Effector memory CD4-positive, alpha-beta T cell (primary cell): ENCODE measurements at regions not wholly inside any gene's neighbourhood (a gene's known extent, or its start where the extent isn't known, plus 50 kb on each side); places are given as distances from the start of the nearest gene placed in this dataset.

Experiments used
- DNase-seq, 3 donors: peaks; one replicate each; pipeline ENCODE4 v3.0.0-alpha.2; 2020
- H3K27ac ChIP-seq: 2 replicates; pipeline ENCODE4 v1.7.0; 2013; ENCODE audit warnings: mild to moderate bottlenecking, low read length, moderate library complexity; ENCODE audit not compliant: insufficient read depth, poor library complexity, severe bottlenecking
- H3K27me3 ChIP-seq: replicated peaks from 2 replicates; pipeline ENCODE4 v1.7.0; 2013; ENCODE audit warnings: mild to moderate bottlenecking, low read length; ENCODE audit not compliant: insufficient read depth, control insufficient read depth, poor library complexity, severe bottlenecking
- H3K36me3 ChIP-seq: 2 replicates; pipeline ENCODE4 v1.7.0; 2013; ENCODE audit warnings: mild to moderate bottlenecking, low read length, moderate library complexity; ENCODE audit not compliant: control insufficient read depth, insufficient read depth
- H3K4me1 ChIP-seq: 2 replicates; pipeline ENCODE4 v1.7.0; 2013; ENCODE audit warnings: low read length, mild to moderate bottlenecking; ENCODE audit not compliant: control insufficient read depth, insufficient read depth, poor library complexity, severe bottlenecking
- H3K4me3 ChIP-seq: 2 replicates; pipeline ENCODE4 v1.7.0; 2013; ENCODE audit warnings: low read length, low read depth, mild to moderate bottlenecking; ENCODE audit not compliant: insufficient read depth, poor library complexity, severe bottlenecking
- H3K9me3 ChIP-seq: 2 replicates; pipeline ENCODE4 v1.7.0; 2013; ENCODE audit warnings: mild to moderate bottlenecking, low read length, moderate library complexity; ENCODE audit not compliant: control insufficient read depth

- Histone ChIP-seq H3K27me3 (no peaks in the 10 kb centered on the region), H3K9me3 (peaks cover 14% of the 10 kb centered on the region), H3K4me3 (no peak overlapping the region), H3K36me3 (peaks cover 3% of the 10 kb centered on the region), H3K27ac (no peak overlapping the region), H3K4me1 (no peaks in the 10 kb centered on the region)
- no peak for DNase-seq
These were observed 1435.7 kb downstream of the UQCRFS1 start for GRCh38 chr19:27777242-27777641.

- no peak overlapping the region for H3K27ac ChIP-seq
- H3K4me3 ChIP-seq: no peak overlapping the region
- no peak for DNase-seq
- H3K9me3 ChIP-seq: peaks cover 17% of the 10 kb centered on the region
- H3K27me3 ChIP-seq: no peaks in the 10 kb centered on the region
- no peaks in the 10 kb centered on the region for H3K4me1 ChIP-seq
- peaks cover 2% of the 10 kb centered on the region for H3K36me3 ChIP-seq
These were observed 1436.4 kb downstream of the UQCRFS1 start for GRCh38 chr19:27776524-27776923.

GRCh38 chr19:27776020-27776419 is 1436.9 kb downstream of the UQCRFS1 start:
- no peak for DNase-seq
- no peaks in the 10 kb centered on the region for H3K36me3 ChIP-seq
- H3K4me1 ChIP-seq: no peaks in the 10 kb centered on the region
- H3K9me3 ChIP-seq: peaks cover 17% of the 10 kb centered on the region
- no peak overlapping the region for H3K27ac ChIP-seq
- no peaks in the 10 kb centered on the region for H3K27me3 ChIP-seq
- H3K4me3 ChIP-seq: no peak overlapping the region

- no peak for DNase-seq
These were observed 1437.6 kb downstream of the UQCRFS1 start for GRCh38 chr19:27775395-27775794.

GRCh38 chr19:27774827-27775226 is 1438.1 kb downstream of the UQCRFS1 start:
- no peak overlapping the region for H3K27ac ChIP-seq
- H3K27me3 ChIP-seq: no peaks in the 10 kb centered on the region
- no peaks in the 10 kb centered on the region for H3K36me3 ChIP-seq
- no peak overlapping the region for H3K4me3 ChIP-seq
- H3K4me1 ChIP-seq: no peaks in the 10 kb centered on the region
- H3K9me3 ChIP-seq: peaks cover 21% of the 10 kb centered on the region
- no peak for DNase-seq

More at GRCh38 chr19:27775395-27775794, 1437.6 kb downstream of the UQCRFS1 start:
- no peak overlapping the region for H3K27ac ChIP-seq
- no peak overlapping the region for H3K4me3 ChIP-seq
- no peaks in the 10 kb centered on the region for H3K27me3 ChIP-seq
- peaks cover 17% of the 10 kb centered on the region for H3K9me3 ChIP-seq
- H3K36me3 ChIP-seq: no peaks in the 10 kb centered on the region
- no peaks in the 10 kb centered on the region for H3K4me1 ChIP-seq

- H3K4me1 ChIP-seq: no peaks in the 10 kb centered on the region
- no peaks in the 10 kb centered on the region for H3K36me3 ChIP-seq
- H3K4me3 ChIP-seq: no peak overlapping the region
- no peaks in the 10 kb centered on the region for H3K27me3 ChIP-seq
- no peak for DNase-seq
- no peak overlapping the region for H3K27ac ChIP-seq
- H3K9me3 ChIP-seq: peaks cover 25% of the 10 kb centered on the region
These were observed 1438.6 kb downstream of the UQCRFS1 start for GRCh38 chr19:27774337-27774736.

GRCh38 chr19:27773318-27774094 is 1439.4 kb downstream of the UQCRFS1 start:
- H3K36me3 ChIP-seq: no peaks in the 10 kb centered on the region
- H3K27me3 ChIP-seq: no peaks in the 10 kb centered on the region
- DNase-seq: no peak
- H3K4me3 ChIP-seq: no peak overlapping the region
- H3K4me1 ChIP-seq: no peaks in the 10 kb centered on the region
- no peak overlapping the region for H3K27ac ChIP-seq
- peaks cover 32% of the 10 kb centered on the region for H3K9me3 ChIP-seq

GRCh38 chr19:27772059-27772458 is 1440.9 kb downstream of the UQCRFS1 start:
- no peaks in the 10 kb centered on the region for H3K36me3 ChIP-seq
- no peak overlapping the region for H3K4me3 ChIP-seq
- H3K27ac ChIP-seq: no peak overlapping the region
- no peaks in the 10 kb centered on the region for H3K4me1 ChIP-seq
- peaks cover 46% of the 10 kb centered on the region for H3K9me3 ChIP-seq
- H3K27me3 ChIP-seq: no peaks in the 10 kb centered on the region
- DNase-seq: no peak

- no peaks in the 10 kb centered on the region for H3K36me3 ChIP-seq
- H3K4me1 ChIP-seq: no peaks in the 10 kb centered on the region
- H3K27ac ChIP-seq: no peak overlapping the region
- no peak for DNase-seq
- H3K4me3 ChIP-seq: no peak overlapping the region
- peaks cover 64% of the 10 kb centered on the region for H3K9me3 ChIP-seq
- H3K27me3 ChIP-seq: no peaks in the 10 kb centered on the region
These were observed 1442.9 kb downstream of the UQCRFS1 start for GRCh38 chr19:27770095-27770494.

GRCh38 chr19:27767234-27767633 is 1445.7 kb downstream of the UQCRFS1 start:
- no peaks in the 10 kb centered on the region for H3K4me1 ChIP-seq
- H3K27ac ChIP-seq: no peak overlapping the region
- no peaks in the 10 kb centered on the region for H3K36me3 ChIP-seq
- DNase-seq: no peak
- H3K27me3 ChIP-seq: no peaks in the 10 kb centered on the region
- H3K9me3 ChIP-seq: peaks cover 55% of the 10 kb centered on the region
- H3K4me3 ChIP-seq: no peak overlapping the region
